ENCODE measurements at regions not wholly inside any gene's neighbourhood (a gene's known extent, or its start where the extent isn't known, plus 50 kb on each side); places are given as distances from the start of the nearest gene placed in this dataset.

- DNase-seq: no peak
Observed at GRCh38 chr18:78908462-78909260, 71.0 kb upstream of the SALL3 start.

- no peak for DNase-seq
Observed at GRCh38 chr18:78911751-78912283, 67.8 kb upstream of the SALL3 start.

GRCh38 chr18:78912336-78912735 lies 67.3 kb upstream of the SALL3 start:
- no peak for DNase-seq

- no peak for DNase-seq
Observed at GRCh38 chr18:78912844-78913243, 66.8 kb upstream of the SALL3 start.

- DNase-seq: no peak
Observed at GRCh38 chr18:78913395-78913794, 66.2 kb upstream of the SALL3 start.

GRCh38 chr18:78913830-78914231 lies 65.8 kb upstream of the SALL3 start:
- DNase-seq: no peak

- DNase-seq: no peak
Observed at GRCh38 chr18:78914249-78914935, 65.2 kb upstream of the SALL3 start.

- DNase-seq: no peak
Observed at GRCh38 chr18:78915446-78916008, 64.1 kb upstream of the SALL3 start.

- no peak for DNase-seq
Observed at GRCh38 chr18:78918707-78919106, 60.9 kb upstream of the SALL3 start.

- no peak for DNase-seq
Observed at GRCh38 chr18:78919956-78920355, 59.7 kb upstream of the SALL3 start.

GRCh38 chr18:78920456-78921138 lies 59.0 kb upstream of the SALL3 start:
- DNase-seq: no peak

- no peak for DNase-seq
Observed at GRCh38 chr18:78922856-78923255, 56.8 kb upstream of the SALL3 start.

GRCh38 chr18:78924301-78924700 lies 55.3 kb upstream of the SALL3 start:
- no peak for DNase-seq

GRCh38 chr18:78924786-78925540 lies 54.7 kb upstream of the SALL3 start:
- DNase-seq: no peak

- DNase-seq: no peak
Observed at GRCh38 chr18:78925557-78926242, 53.9 kb upstream of the SALL3 start.

GRCh38 chr18:78926243-78926615 lies 53.4 kb upstream of the SALL3 start:
- no peak for DNase-seq

- no peak for DNase-seq
Observed at GRCh38 chr18:78927156-78927555, 52.5 kb upstream of the SALL3 start.

- no peak for DNase-seq
Observed at GRCh38 chr18:78927616-78928015, 52.0 kb upstream of the SALL3 start.

GRCh38 chr18:78928076-78928475 lies 51.5 kb upstream of the SALL3 start:
- no peak for DNase-seq

- no peak for DNase-seq
Observed at GRCh38 chr18:78929516-78929915, 50.1 kb upstream of the SALL3 start.

All from NCI-H1436 (cell line).